Caco-2 (cell line): ENCODE measurements at regions not wholly inside any gene's neighbourhood (a gene's known extent, or its start where the extent isn't known, plus 50 kb on each side); places are given as distances from the start of the nearest gene placed in this dataset.

ENCODE experiments used
- BruUV-seq: library from RNA; stranded (reverse); fragments of 400-500 nt; replicated peaks from 2 replicates; lab custom pipeline; 2021; lab: Mats Ljungman, UMichigan
- CTCF ChIA-PET: fragments of 300-600 bp; sonication (Branson Sonifier 250); formaldehyde crosslinking; loops from one replicate; lab custom pipeline; 2022; ENCODE audit warnings: antibody characterized with exemption; lab: Charles Lee
- POLR2A ChIA-PET: fragments of 300-600 bp; sonication (Branson Sonifier 250); formaldehyde crosslinking; loops from one replicate; lab custom pipeline; 2022; ENCODE audit warnings: antibody characterized with exemption; lab: Charles Lee
- DNase-seq, 2 experiments: peaks; one replicate each; pipeline versions ENCODE4 v3.0.0 to v3.0.0-alpha.2; 2020 to 2022
- H3K27me3 ChIP-seq: replicated peaks from 2 replicates; pipeline ENCODE4 v1.6.0; 2011; ENCODE audit warnings: low read length; ENCODE audit not compliant: control insufficient read depth, insufficient read depth
- H3K36me3 ChIP-seq: 2 replicates; pipeline ENCODE4 v1.5.1; 2011; ENCODE audit warnings: low read length; ENCODE audit not compliant: control insufficient read depth, insufficient read depth
- H3K4me1 ChIP-seq: fragments of 250-450 bp; sonication (Bioruptor Pico); 2 replicates; pipeline ENCODE4 v1.5.1; 2020; ENCODE audit warnings: mild to moderate bottlenecking
- H3K4me3 ChIP-seq: 2 replicates; pipeline ENCODE4 v1.5.1; 2011; ENCODE audit warnings: low read depth, mild to moderate bottlenecking, control low read depth, low read length
- H3K9me3 ChIP-seq: fragments of 250-450 bp; sonication (Bioruptor Pico); 2 replicates; pipeline ENCODE4 v1.5.1; 2020; ENCODE audit warnings: mild to moderate bottlenecking, moderate library complexity
- H3K27ac Mint-ChIP-seq: one replicate; pipeline ENCODE4 v1.8.0; 2022; ENCODE audit warnings: mixed read lengths; ENCODE audit not compliant: unreplicated experiment
- H3K27me3 Mint-ChIP-seq: one replicate; pipeline ENCODE4 v1.8.0; 2022; ENCODE audit warnings: mixed read lengths; ENCODE audit not compliant: insufficient read depth, unreplicated experiment
- H3K36me3 Mint-ChIP-seq: one replicate; pipeline ENCODE4 v1.8.0; 2022; ENCODE audit warnings: mild to moderate bottlenecking, mixed read lengths; ENCODE audit not compliant: insufficient read depth, unreplicated experiment
- H3K4me1 Mint-ChIP-seq: one replicate; pipeline ENCODE4 v1.8.0; 2022; ENCODE audit warnings: low read depth, mixed read lengths; ENCODE audit not compliant: unreplicated experiment
- H3K4me3 Mint-ChIP-seq: one replicate; pipeline ENCODE4 v1.8.0; 2022; ENCODE audit warnings: mild to moderate bottlenecking, moderate library complexity, mixed read lengths; ENCODE audit not compliant: unreplicated experiment
- H3K9me3 Mint-ChIP-seq: one replicate; pipeline ENCODE4 v1.8.0; 2022; ENCODE audit warnings: mixed read lengths; ENCODE audit not compliant: unreplicated experiment
- intact Hi-C: fragments of 100-400 bp; cut with micrococcal nuclease; formaldehyde crosslinking; loops from one replicate; pipeline ENCODE4 v1.10.0; 2022; ENCODE audit not compliant: unreplicated experiment
- TF ChIP-seq, protein P1 (sequence below), 2 experiments: fragments of 200-600 bp in 1 of 2; IDR thresholded peaks; 1 replicate in 1 of 2; 2 replicates in 1 of 2; pipeline versions ENCODE4 v1.5.1 to v1.8.0; 2011 to 2022; ENCODE audit warnings: antibody characterized with exemption in 1 of 2, control low read depth in 1 of 2, inconsistent platforms in 1 of 2, low read depth in 1 of 2, low read length in 1 of 2, mild to moderate bottlenecking in 1 of 2, moderate library complexity in 1 of 2; ENCODE audit not compliant: insufficient read depth in 1 of 2, severe bottlenecking in 1 of 2, unreplicated experiment in 1 of 2

DNA sequence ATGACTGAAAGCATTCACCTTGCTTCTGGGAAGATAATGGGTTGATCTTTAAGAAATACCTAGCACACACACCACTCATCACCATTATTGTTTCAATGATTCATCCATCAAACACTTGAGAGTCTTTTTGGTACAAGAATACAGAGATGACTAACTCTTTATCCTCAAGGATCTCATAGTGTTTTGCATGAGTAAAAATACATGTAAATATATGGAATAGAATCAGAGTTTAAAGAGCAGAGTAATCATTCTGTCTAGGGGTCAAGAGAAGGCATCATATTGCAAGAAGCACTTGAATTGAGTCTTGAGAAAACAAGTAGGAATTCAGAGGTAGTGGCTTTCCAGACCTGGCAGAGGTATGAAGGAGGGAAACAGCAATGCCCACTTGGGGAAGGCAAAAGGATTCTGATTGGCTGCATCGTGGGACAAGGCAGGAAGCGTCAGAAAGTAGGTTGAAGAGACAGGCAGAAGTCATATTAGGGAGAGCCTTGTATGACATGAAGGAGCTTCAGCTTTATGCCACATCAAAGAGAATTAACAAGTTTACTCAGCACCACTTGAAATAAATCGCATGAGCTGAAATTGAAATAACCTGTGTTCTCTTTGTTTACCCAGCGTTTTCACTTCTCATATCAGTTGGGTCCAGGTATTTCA, 542.5 kb downstream of the TLE1 start:
- POLR2A ChIA-PET, result no interaction called here
- CTCF ChIA-PET, result no interaction called here
- H3K27me3 ChIP-seq, result no peaks in the 10 kb centered on the region
- no TSS peak for BruUV-seq
- Mint-ChIP-seq H3K36me3 (no peaks in the 10 kb centered on the region), H3K9me3 (no peaks in the 10 kb centered on the region), H3K4me1 (no peaks in the 10 kb centered on the region), H3K4me3 (no peak overlapping the region), H3K27ac (no peak overlapping the region), H3K27me3 (no peaks in the 10 kb centered on the region)
- intact Hi-C loops, result no loop called here
- no peaks in the 10 kb centered on the region for H3K36me3 ChIP-seq
- TF ChIP-seq, protein P1, sequence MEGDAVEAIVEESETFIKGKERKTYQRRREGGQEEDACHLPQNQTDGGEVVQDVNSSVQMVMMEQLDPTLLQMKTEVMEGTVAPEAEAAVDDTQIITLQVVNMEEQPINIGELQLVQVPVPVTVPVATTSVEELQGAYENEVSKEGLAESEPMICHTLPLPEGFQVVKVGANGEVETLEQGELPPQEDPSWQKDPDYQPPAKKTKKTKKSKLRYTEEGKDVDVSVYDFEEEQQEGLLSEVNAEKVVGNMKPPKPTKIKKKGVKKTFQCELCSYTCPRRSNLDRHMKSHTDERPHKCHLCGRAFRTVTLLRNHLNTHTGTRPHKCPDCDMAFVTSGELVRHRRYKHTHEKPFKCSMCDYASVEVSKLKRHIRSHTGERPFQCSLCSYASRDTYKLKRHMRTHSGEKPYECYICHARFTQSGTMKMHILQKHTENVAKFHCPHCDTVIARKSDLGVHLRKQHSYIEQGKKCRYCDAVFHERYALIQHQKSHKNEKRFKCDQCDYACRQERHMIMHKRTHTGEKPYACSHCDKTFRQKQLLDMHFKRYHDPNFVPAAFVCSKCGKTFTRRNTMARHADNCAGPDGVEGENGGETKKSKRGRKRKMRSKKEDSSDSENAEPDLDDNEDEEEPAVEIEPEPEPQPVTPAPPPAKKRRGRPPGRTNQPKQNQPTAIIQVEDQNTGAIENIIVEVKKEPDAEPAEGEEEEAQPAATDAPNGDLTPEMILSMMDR (IDR thresholded peaks at IDR 0.05; ENCODE audit: insufficient read depth in 1 of 2, low read depth in 1 of 2, low read length in 1 of 2, severe bottlenecking in 1 of 2, unreplicated experiment in 1 of 2), result no peak
- no peaks in the 10 kb centered on the region for H3K9me3 ChIP-seq
- H3K4me1 ChIP-seq, result no peaks in the 10 kb centered on the region
- no peak overlapping the region for H3K4me3 ChIP-seq
- DNase-seq, result no peak

DNA sequence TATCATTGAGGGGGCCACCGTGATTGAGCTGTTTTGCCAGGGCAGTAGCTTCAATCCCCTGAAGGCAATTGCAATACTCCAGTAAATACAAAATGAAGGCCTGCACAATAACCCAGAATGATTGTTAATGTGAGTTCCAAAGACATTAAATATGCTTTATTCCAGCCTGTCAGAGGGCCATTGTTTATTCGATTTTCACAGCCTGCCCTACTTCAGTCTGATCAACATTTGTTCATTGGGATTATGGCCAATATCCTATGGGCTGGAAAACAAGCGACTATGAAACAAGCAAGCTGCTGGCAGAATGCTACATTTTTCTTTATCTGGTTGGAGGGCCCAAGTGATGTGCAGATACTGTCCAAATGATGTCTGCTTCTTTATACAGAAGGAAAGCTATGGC, 543.1 kb downstream of the TLE1 start:
- no peaks in the 10 kb centered on the region for H3K27me3 Mint-ChIP-seq
- no peaks in the 10 kb centered on the region for H3K9me3 ChIP-seq
- H3K4me1 Mint-ChIP-seq, result no peaks in the 10 kb centered on the region
- no peak overlapping the region for H3K27ac Mint-ChIP-seq
- H3K4me3 Mint-ChIP-seq, result no peak overlapping the region
- DNase-seq, result no peak
- ChIA-PET POLR2A (no interaction called here), CTCF (no interaction called here)
- TF ChIP-seq, protein P1 (IDR thresholded peaks at IDR 0.05; ENCODE audit: insufficient read depth in 1 of 2, low read depth in 1 of 2, low read length in 1 of 2, severe bottlenecking in 1 of 2, unreplicated experiment in 1 of 2), result no peak
- no peak overlapping the region for H3K4me3 ChIP-seq
- H3K4me1 ChIP-seq, result no peaks in the 10 kb centered on the region
- H3K9me3 Mint-ChIP-seq, result no peaks in the 10 kb centered on the region
- no TSS peak for BruUV-seq
- no peaks in the 10 kb centered on the region for H3K27me3 ChIP-seq
- no peaks in the 10 kb centered on the region for H3K36me3 ChIP-seq
- H3K36me3 Mint-ChIP-seq, result no peaks in the 10 kb centered on the region
- intact Hi-C loops, result no loop called here

DNA sequence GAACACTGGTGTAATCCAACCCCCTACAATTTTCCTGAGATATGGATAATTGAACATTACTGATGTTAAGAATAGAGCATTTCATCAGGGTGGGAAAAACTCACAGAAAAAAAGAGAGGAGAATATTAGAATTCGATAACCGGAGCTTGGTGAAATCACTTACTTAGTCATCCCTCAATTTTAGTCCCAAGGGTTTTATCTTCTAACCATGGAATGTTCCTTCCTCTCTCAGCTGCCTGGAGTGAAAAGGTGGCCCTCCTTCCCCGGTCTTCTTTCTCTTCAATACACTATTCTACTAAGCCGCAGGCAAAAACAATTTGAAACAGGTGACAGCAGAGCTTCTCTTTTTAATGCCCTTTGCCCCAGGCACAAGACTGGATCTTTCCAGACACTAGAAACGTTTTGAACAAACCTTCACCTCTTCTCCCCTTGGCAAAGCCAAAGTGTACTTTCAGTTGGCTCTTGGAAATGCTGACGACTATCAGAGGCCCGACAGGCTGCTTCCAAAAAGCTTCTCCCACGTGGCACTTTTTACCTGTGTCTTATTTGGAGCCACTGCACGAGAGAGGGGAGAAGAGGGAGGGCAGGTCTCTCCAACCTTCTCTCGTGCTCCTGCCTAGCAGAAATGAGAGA, 543.9 kb downstream of the TLE1 start:
- ChIA-PET CTCF (no interaction called here), POLR2A (no interaction called here)
- no peak for DNase-seq
- Histone ChIP-seq H3K4me1 (no peaks in the 10 kb centered on the region), H3K36me3 (no peaks in the 10 kb centered on the region), H3K4me3 (no peak overlapping the region), H3K27me3 (no peaks in the 10 kb centered on the region), H3K9me3 (no peaks in the 10 kb centered on the region)
- Mint-ChIP-seq H3K27me3 (no peaks in the 10 kb centered on the region), H3K9me3 (no peaks in the 10 kb centered on the region), H3K4me1 (no peaks in the 10 kb centered on the region), H3K27ac (no peak overlapping the region), H3K36me3 (no peaks in the 10 kb centered on the region), H3K4me3 (no peak overlapping the region)
- no TSS peak for BruUV-seq
- intact Hi-C loops, result no loop called here
- TF ChIP-seq, protein P1 (IDR thresholded peaks at IDR 0.05; ENCODE audit: insufficient read depth in 1 of 2, low read depth in 1 of 2, low read length in 1 of 2, severe bottlenecking in 1 of 2, unreplicated experiment in 1 of 2), result no peak
